HG03571 (cell line): ENCODE measurements at regions not wholly inside any gene's neighbourhood (a gene's known extent, or its start where the extent isn't known, plus 50 kb on each side); places are given as distances from the start of the nearest gene placed in this dataset.

Source experiments
- ATAC-seq: cut with Tn5 transposase; IDR thresholded peaks from one replicate; pipeline ENCODE4 v1.9.1; 2021; ENCODE audit not compliant: unreplicated experiment

GRCh38 chrX:118167361-118167760 lies 50.8 kb upstream of the KLHL13 start:
- ATAC-seq: no peak

GRCh38 chrX:118171356-118171755 lies 54.7 kb upstream of the KLHL13 start:
- no peak for ATAC-seq

GRCh38 chrX:118174516-118175098 lies 58.0 kb upstream of the KLHL13 start:
- ATAC-seq: no peak

GRCh38 chrX:118177708-118178107 lies 61.1 kb upstream of the KLHL13 start:
- ATAC-seq: no peak

GRCh38 chrX:118178450-118178849 lies 61.8 kb upstream of the KLHL13 start:
- ATAC-seq: no peak

GRCh38 chrX:118179161-118179560 lies 62.6 kb upstream of the KLHL13 start:
- ATAC-seq: no peak

GRCh38 chrX:118179718-118180117 lies 63.1 kb upstream of the KLHL13 start:
- no peak for ATAC-seq

- no peak for ATAC-seq
These were observed 64.4 kb upstream of the KLHL13 start for GRCh38 chrX:118181030-118181429.

- ATAC-seq: no peak
These were observed 65.4 kb upstream of the KLHL13 start for GRCh38 chrX:118182025-118182424.

- ATAC-seq: no peak
These were observed 66.1 kb upstream of the KLHL13 start for GRCh38 chrX:118182681-118183080.

- no peak for ATAC-seq
These were observed 67.0 kb upstream of the KLHL13 start for GRCh38 chrX:118183606-118184005.

GRCh38 chrX:118187100-118187499 lies 70.5 kb upstream of the KLHL13 start:
- ATAC-seq: no peak

GRCh38 chrX:118189000-118189399 lies 72.4 kb upstream of the KLHL13 start:
- ATAC-seq: no peak

- no peak for ATAC-seq
These were observed 73.0 kb upstream of the KLHL13 start for GRCh38 chrX:118189628-118190027.

GRCh38 chrX:118197730-118198129 lies 81.1 kb upstream of the KLHL13 start:
- no peak for ATAC-seq

GRCh38 chrX:118198577-118198976 lies 82.0 kb upstream of the KLHL13 start:
- no peak for ATAC-seq

GRCh38 chrX:118199997-118200396 lies 83.4 kb upstream of the KLHL13 start:
- no peak for ATAC-seq

GRCh38 chrX:118205421-118206395 lies 89.1 kb upstream of the KLHL13 start:
- ATAC-seq: no peak

- ATAC-seq: no peak
These were observed 91.3 kb upstream of the KLHL13 start for GRCh38 chrX:118207831-118208453.

- ATAC-seq: no peak
These were observed 91.9 kb upstream of the KLHL13 start for GRCh38 chrX:118208481-118208880.

- peak; percentile 42 for ATAC-seq
These were observed 95.5 kb upstream of the KLHL13 start for GRCh38 chrX:118211891-118212816.
